Activated CD8-positive, alpha-beta T cell treated with anti-CD3 and anti-CD28 coated beads for 36 hours (primary cell): ENCODE measurements at regions not wholly inside any gene's neighbourhood (a gene's known extent, or its start where the extent isn't known, plus 50 kb on each side); places are given as distances from the start of the nearest gene placed in this dataset.
"Not testable (repeated sequence)": the region's sequence is repeated elsewhere in the genome, so short reads cannot be mapped to it uniquely, and the experiment has no call there.

Experiments
- ATAC-seq: fragments of 200-7000 bp; cut with Tn5 transposase; one replicate; pipeline ENCODE4 v1.10.0; 2021; ENCODE audit warnings: mild to moderate bottlenecking, moderate library complexity
- CTCF ChIA-PET: fragments of 350-600 bp; sonication (Branson Sonifier 250); formaldehyde crosslinking; loops from one replicate; lab custom pipeline; 2021; ENCODE audit warnings: antibody characterized with exemption; lab: Charles Lee
- POLR2A ChIA-PET: fragments of 350-600 bp; sonication (Branson Sonifier 250); formaldehyde crosslinking; loops from one replicate; lab custom pipeline; 2021; ENCODE audit warnings: antibody characterized with exemption; lab: Charles Lee
- DNase-seq: peaks from one replicate; pipeline ENCODE4 v3.0.0-alpha.2; 2020
- H3K27ac Mint-ChIP-seq: one replicate; pipeline ENCODE4 v1.8.0; 2021; ENCODE audit warnings: mild to moderate bottlenecking, mixed read lengths
- H3K27me3 Mint-ChIP-seq: one replicate; pipeline ENCODE4 v1.8.0; 2021; ENCODE audit warnings: mixed read lengths
- H3K36me3 Mint-ChIP-seq: one replicate; pipeline ENCODE4 v1.8.0; 2021; ENCODE audit warnings: low read depth, mixed read lengths
- H3K4me1 Mint-ChIP-seq: one replicate; pipeline ENCODE4 v1.8.0; 2021; ENCODE audit warnings: low read depth, mixed read lengths
- H3K4me3 Mint-ChIP-seq: one replicate; pipeline ENCODE4 v1.8.0; 2021; ENCODE audit warnings: mild to moderate bottlenecking, moderate library complexity, mixed read lengths
- H3K9me3 Mint-ChIP-seq: one replicate; pipeline ENCODE4 v1.8.0; 2021; ENCODE audit warnings: mixed read lengths
- intact Hi-C: fragments of 100-400 bp; cut with micrococcal nuclease; formaldehyde crosslinking; loops from one replicate; pipeline ENCODE4 v1.10.0; 2022
- TF ChIP-seq, protein P1 (sequence below): fragments of 200-600 bp; IDR thresholded peaks from one replicate; pipeline ENCODE4 v1.8.0; 2022; ENCODE audit warnings: antibody characterized with exemption, mild to moderate bottlenecking

DNA sequence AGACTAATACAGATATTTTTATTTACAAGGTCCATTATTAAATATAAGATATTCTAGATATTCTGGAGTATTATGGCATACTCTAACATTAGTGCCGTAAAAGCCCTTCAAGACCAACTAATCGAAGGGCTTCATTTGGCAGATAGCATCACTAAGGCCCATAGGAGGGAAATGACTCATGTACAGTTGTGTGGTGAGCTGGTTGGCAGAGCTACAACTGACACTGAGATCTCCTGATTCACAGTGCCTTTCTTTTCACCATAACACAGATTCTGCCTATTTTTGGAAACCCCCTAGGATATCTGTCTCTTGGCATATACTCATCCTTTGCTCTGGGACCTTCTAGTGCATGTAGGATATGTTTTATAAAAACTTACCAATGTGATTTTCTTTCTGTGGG, 201.7 kb upstream of the AFF2 start:
- ChIA-PET POLR2A (interaction anchor here (0.8 kb wide), 1 partner anchor 11 kb away, joined by 3 read pairs; no protein-coding TSS in a partner anchor), CTCF (no interaction called here)
- no peak overlapping the region for H3K4me3 Mint-ChIP-seq
- intact Hi-C loops: no loop called here
- no peaks in the 10 kb centered on the region for H3K27me3 Mint-ChIP-seq
- peak; percentile 20 for DNase-seq
- H3K4me1 Mint-ChIP-seq: peaks cover 10% of the 10 kb centered on the region
- peaks cover 2% of the 10 kb centered on the region for H3K36me3 Mint-ChIP-seq
- H3K9me3 Mint-ChIP-seq: peaks cover 15% of the 10 kb centered on the region
- TF ChIP-seq, protein P1, sequence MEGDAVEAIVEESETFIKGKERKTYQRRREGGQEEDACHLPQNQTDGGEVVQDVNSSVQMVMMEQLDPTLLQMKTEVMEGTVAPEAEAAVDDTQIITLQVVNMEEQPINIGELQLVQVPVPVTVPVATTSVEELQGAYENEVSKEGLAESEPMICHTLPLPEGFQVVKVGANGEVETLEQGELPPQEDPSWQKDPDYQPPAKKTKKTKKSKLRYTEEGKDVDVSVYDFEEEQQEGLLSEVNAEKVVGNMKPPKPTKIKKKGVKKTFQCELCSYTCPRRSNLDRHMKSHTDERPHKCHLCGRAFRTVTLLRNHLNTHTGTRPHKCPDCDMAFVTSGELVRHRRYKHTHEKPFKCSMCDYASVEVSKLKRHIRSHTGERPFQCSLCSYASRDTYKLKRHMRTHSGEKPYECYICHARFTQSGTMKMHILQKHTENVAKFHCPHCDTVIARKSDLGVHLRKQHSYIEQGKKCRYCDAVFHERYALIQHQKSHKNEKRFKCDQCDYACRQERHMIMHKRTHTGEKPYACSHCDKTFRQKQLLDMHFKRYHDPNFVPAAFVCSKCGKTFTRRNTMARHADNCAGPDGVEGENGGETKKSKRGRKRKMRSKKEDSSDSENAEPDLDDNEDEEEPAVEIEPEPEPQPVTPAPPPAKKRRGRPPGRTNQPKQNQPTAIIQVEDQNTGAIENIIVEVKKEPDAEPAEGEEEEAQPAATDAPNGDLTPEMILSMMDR: no peak
- H3K27ac Mint-ChIP-seq: peak overlapping the region; percentile 34
- peak; percentile 68 for ATAC-seq

DNA sequence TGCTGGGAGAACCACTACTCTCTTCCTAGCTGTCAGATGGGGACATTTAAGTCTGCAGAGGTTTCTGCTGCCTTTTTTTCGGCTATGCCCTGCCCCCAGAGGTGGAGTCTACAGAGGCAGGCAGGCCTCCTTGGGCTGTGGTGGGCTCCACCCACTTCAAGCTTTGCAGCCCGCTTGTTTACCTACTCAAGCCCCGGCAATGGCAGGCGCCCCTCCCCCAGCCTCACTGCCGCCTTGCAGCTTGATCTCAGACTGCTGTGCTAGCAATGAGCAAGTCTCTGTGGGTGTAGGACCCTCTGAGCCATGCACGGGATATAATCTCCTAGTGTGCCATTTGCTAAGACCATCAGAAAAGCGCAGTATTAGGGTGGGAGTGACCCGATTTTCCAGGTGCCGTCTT, 195.2 kb upstream of the AFF2 start:
- H3K9me3 Mint-ChIP-seq, ATAC-seq, H3K27me3 Mint-ChIP-seq, intact Hi-C loops, DNase-seq, H3K36me3 Mint-ChIP-seq, CTCF ChIA-PET, H3K4me3 Mint-ChIP-seq, H3K27ac Mint-ChIP-seq, POLR2A ChIA-PET: not testable (repeated sequence)
- peaks cover 17% of the 10 kb centered on the region for H3K4me1 Mint-ChIP-seq

DNA sequence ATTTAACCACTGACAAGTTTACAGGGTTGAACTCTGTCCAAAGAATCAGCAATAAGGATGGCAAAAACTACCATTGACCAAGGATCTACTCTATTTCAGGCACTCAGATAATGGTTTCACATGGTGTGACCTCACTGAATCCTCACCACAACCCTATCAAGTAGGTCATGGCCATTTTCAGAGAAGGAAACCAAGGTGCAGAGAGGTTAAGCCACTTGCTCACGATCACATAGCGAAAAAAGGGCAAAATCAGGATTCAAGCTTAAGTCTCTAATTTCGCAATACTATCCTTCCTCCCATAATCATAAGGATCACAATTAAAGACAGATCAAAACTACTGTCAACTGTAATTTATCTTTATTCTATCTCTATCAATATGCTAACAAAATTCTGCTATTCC, 191.0 kb upstream of the AFF2 start:
- intact Hi-C loops: no loop called here
- H3K4me3 Mint-ChIP-seq: no peak overlapping the region
- H3K27me3 Mint-ChIP-seq: no peaks in the 10 kb centered on the region
- ATAC-seq: no peak
- ChIA-PET CTCF (no interaction called here), POLR2A (interaction anchor here (0.5 to 0.9 kb wide), 2 partner anchors 16 to 70 kb away, joined by 4 read pairs; no protein-coding TSS in a partner anchor)
- peaks cover 32% of the 10 kb centered on the region for H3K4me1 Mint-ChIP-seq
- H3K9me3 Mint-ChIP-seq: no peaks in the 10 kb centered on the region
- DNase-seq: no peak
- no peaks in the 10 kb centered on the region for H3K36me3 Mint-ChIP-seq
- TF ChIP-seq, protein P1: no peak
- no peak overlapping the region for H3K27ac Mint-ChIP-seq

DNA sequence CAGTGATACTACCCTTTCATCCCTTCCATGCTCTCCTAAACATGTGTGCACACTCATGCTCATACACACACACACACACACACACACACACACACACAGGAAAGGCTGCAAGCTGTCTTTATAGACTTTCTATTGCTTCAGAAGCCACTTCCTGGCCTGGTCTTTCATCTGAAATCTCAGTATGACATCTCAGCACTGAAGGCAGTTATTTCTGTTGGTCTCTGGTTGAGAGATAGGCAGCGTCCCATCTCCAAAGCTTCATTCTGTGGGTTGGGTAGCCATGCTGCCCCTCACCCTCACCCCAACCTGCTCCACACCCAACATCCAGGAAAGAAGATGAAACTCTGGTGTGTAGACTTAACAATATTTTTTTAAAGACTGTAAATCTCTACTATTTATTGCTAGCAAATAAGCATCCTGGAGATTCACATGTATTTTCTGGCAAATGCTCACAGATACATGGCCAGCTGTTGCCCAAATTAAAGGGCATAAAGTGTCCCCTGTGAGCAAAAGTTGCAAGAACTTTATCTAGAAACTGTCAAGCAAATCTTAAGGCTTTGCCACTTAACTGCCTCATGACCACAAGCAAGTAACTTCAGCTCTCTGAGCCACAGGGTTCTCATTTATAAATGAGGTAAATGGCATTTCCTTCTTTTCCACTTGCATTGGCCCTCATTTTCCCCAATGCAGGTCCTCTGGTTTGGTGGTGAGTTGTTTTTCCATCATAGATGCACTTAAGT, 189.8 kb upstream of the AFF2 start:
- Mint-ChIP-seq H3K27me3 (no peaks in the 10 kb centered on the region), H3K4me1 (peaks cover 32% of the 10 kb centered on the region), H3K36me3 (no peaks in the 10 kb centered on the region), H3K27ac (peak overlapping the region; percentile 89), H3K9me3 (no peaks in the 10 kb centered on the region), H3K4me3 (no peak overlapping the region)
- peak; percentile 79 for DNase-seq
- ChIA-PET POLR2A (interaction anchor here (0.8 to 0.9 kb wide), 2 partner anchors 69 to 1194 kb away, joined by 4 read pairs; no protein-coding TSS in a partner anchor), CTCF (interaction anchor here (0.6 kb wide), 1 partner anchor 176 kb away, joined by 3 read pairs; no protein-coding TSS in a partner anchor)
- intact Hi-C loops: no loop called here
- TF ChIP-seq, protein P1: no peak
- ATAC-seq: peak; percentile 86

DNA sequence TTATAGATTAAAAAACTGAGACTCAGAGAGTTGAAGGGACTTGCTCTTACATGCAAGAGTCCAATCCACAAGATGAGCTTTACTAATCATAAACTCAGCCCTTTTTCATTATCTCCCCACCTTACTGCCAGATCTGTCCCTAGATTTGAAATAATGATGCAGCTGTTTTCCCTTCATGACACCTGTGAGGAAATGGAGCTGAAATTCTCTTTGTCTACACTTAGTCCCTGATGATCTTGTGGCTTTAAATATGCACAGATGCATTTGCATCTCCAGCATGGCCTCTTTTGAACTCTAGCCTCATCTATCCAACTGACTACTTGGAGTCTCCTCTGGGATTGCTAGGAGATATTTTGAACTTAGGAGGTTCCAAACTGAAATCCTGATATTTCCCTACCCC, 188.9 kb upstream of the AFF2 start:
- TF ChIP-seq, protein P1: no peak
- no peaks in the 10 kb centered on the region for H3K9me3 Mint-ChIP-seq
- ATAC-seq (no peak), DNase-seq (no peak)
- ChIA-PET POLR2A (no interaction called here), CTCF (no interaction called here)
- intact Hi-C loops: no loop called here
- peak overlapping the region; percentile 16 for H3K27ac Mint-ChIP-seq
- peaks cover 34% of the 10 kb centered on the region for H3K4me1 Mint-ChIP-seq
- H3K27me3 Mint-ChIP-seq: no peaks in the 10 kb centered on the region
- no peak overlapping the region for H3K4me3 Mint-ChIP-seq
- H3K36me3 Mint-ChIP-seq: no peaks in the 10 kb centered on the region
